ENCODE measurements at regions not wholly inside any gene's neighbourhood (a gene's known extent, or its start where the extent isn't known, plus 50 kb on each side); places are given as distances from the start of the nearest gene placed in this dataset.

- no peak for TF ChIP-seq CTCF (IDR thresholded peaks at IDR 0.05)
- no peak for TF ChIP-seq GTF2I (CRISPR knock-in tag; conservative IDR thresholded peaks at IDR 0.05)
- no peak for TF ChIP-seq CBFB (CRISPR knock-in tag; IDR thresholded peaks at IDR 0.05; ENCODE audit: low read depth)
- TF ChIP-seq STAT6 (CRISPR knock-in tag; conservative IDR thresholded peaks at IDR 0.05; ENCODE audit: low read depth): no peak
- TF ChIP-seq, protein P1, sequence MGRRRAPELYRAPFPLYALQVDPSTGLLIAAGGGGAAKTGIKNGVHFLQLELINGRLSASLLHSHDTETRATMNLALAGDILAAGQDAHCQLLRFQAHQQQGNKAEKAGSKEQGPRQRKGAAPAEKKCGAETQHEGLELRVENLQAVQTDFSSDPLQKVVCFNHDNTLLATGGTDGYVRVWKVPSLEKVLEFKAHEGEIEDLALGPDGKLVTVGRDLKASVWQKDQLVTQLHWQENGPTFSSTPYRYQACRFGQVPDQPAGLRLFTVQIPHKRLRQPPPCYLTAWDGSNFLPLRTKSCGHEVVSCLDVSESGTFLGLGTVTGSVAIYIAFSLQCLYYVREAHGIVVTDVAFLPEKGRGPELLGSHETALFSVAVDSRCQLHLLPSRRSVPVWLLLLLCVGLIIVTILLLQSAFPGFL (CRISPR knock-in tag; IDR thresholded peaks at IDR 0.05; ENCODE audit: borderline replicate concordance): no peak
- TF ChIP-seq, protein P2, sequence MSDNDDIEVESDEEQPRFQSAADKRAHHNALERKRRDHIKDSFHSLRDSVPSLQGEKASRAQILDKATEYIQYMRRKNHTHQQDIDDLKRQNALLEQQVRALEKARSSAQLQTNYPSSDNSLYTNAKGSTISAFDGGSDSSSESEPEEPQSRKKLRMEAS (CRISPR knock-in tag; IDR thresholded peaks at IDR 0.05): no peak
- no peak for TF ChIP-seq USF2 (CRISPR knock-in tag; IDR thresholded peaks at IDR 0.05)
- no peak for TF ChIP-seq ZSCAN18 (CRISPR knock-in tag; IDR thresholded peaks at IDR 0.05)
- TF ChIP-seq, protein P3, sequence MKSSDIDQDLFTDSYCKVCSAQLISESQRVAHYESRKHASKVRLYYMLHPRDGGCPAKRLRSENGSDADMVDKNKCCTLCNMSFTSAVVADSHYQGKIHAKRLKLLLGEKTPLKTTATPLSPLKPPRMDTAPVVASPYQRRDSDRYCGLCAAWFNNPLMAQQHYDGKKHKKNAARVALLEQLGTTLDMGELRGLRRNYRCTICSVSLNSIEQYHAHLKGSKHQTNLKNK (CRISPR knock-in tag; IDR thresholded peaks at IDR 0.05): no peak
Observed at GRCh38 chr3:70568626-70569025, 256.2 kb upstream of the MDFIC2 start.

Data from WTC11 (cell line).